Pons (tissue), 1 donor: ENCODE measurements at regions not wholly inside any gene's neighbourhood (a gene's known extent, or its start where the extent isn't known, plus 50 kb on each side); places are given as distances from the start of the nearest gene placed in this dataset.
A peak's percentile ranks its signal among the peaks of the same experiment; 100 is the strongest.
"Not testable (repeated sequence)": the region's sequence is repeated elsewhere in the genome, so short reads cannot be mapped to it uniquely, and the experiment has no call there.

ENCODE experiments used
- DNase-seq: peaks from one replicate; pipeline ENCODE4 v3.0.0-alpha.2; 2016; ENCODE audit warnings: low spot score

DNA sequence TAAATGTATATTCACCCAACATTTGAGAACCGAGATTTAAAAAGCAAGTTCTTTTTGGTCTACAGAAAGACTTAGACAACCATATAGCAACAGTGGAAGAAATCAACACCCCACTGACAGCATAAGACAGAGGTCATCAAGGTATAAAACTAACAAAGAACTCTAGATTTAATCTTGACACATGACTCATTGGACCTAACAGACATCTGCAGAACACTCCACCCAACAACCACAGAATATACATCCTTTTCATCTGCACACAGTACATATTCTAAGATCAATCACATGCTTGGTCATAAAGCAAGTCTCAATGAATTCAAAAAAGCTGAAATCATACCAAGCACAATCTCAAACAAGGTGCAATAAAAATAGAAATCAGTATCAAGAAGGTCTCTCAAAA, 65.8 kb downstream of the SPIN4 start:
- no peak for DNase-seq

GRCh38 chrX:63284659-63285058, 66.5 kb downstream of the SPIN4 start:
- DNase-seq = no peak

- DNase-seq = no peak
Measured at GRCh38 chrX:63283348-63283747, 67.8 kb downstream of the SPIN4 start.

DNA sequence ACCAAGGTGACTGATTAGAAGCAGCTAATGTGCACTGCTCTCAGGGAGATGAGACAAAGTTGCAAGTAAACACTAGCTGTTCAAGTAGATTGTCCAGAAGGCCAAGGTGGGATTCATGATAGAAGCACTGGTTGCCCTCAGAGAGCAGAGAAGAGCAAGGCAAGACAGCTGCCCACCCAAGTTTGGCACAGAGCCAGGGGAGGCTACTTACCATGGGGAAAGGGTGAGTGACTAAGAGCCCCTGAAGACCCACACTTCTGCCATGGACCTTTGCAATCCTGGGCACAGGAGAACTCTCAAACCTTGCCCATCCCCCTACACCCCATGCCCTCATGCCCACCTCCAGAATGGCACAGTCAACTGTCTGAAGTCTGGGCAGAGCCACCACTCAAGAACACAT, 68.3 kb downstream of the SPIN4 start:
- no peak for DNase-seq

GRCh38 chrX:63282077-63282476, 69.1 kb downstream of the SPIN4 start:
- DNase-seq = no peak

- DNase-seq = no peak
Measured at GRCh38 chrX:63281465-63281864, 69.7 kb downstream of the SPIN4 start.

- not testable (repeated sequence) for DNase-seq
Measured at GRCh38 chrX:63277394-63277793, 73.7 kb downstream of the SPIN4 start.

DNA sequence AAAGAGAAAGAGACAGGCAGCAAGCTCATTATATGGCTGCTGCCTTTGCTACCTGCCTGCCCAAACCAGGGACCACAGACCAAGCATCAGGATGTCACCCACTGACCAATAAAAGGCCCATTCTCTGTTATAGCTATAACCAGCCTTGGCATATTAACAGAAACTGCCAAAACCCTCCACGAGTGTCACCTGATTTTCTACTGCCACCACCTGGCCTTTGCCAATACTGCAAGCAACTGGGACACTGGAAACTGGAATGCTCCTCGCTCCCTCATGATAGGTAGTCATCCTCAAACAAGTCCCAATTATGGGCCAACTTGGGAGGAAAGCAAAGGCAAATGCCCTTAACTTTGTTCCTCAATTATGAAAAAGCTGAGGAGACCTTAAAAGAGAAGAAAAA, 76.0 kb downstream of the SPIN4 start:
- DNase-seq = peak; percentile 26

GRCh38 chrX:63270873-63271272, 80.3 kb downstream of the SPIN4 start:
- DNase-seq = no peak

- no peak for DNase-seq
Measured at GRCh38 chrX:63258144-63258543, 93.0 kb downstream of the SPIN4 start.

- peak; percentile 67 for DNase-seq
Measured at GRCh38 chrX:63250253-63250868, 100.8 kb downstream of the SPIN4 start.

DNA sequence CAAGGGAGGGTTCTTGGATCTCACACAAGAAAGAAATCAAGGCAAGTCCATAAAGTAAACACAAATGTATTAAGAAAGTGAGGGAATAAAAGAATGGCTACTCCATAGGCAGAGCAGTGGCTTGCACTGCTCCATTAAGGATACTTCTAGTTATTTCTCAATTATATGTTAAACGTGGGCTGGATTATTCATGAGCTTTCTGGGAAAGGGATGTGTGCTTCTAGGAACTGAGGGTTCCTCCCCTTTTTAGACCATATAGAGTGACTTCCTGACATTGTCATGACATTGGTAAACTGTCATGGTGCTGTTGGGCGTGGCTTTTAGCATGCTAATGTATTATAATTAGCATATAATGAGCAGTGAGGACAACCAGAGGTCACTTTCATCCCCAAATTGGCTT, 108.4 kb downstream of the SPIN4 start:
- DNase-seq = not testable (repeated sequence)

GRCh38 chrX:63235963-63236362, 115.2 kb downstream of the SPIN4 start:
- DNase-seq = not testable (repeated sequence)

- not testable (repeated sequence) for DNase-seq
Measured at GRCh38 chrX:63233013-63233412, 118.1 kb downstream of the SPIN4 start.

DNA sequence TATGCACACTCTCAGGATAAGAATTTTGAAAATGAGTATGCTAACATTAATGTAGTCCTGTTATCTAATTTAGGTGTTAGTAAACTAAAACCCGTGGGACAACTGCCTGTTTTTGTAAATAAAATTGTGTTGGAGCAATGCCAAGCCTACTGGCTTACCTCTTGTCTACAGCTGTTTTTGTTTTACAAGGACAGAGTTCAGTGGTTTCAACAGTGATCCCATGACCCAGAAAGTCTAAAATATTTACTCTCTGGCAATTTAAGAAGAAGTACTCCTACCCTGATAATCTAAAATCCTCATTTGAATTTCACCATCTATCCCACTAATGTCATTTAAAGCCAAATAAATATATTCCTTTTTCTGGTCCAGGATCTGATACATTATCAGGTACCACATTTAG, 132.9 kb downstream of the SPIN4 start:
- not testable (repeated sequence) for DNase-seq

- DNase-seq = not testable (repeated sequence)
Measured at GRCh38 chrX:63217549-63217948, 133.6 kb downstream of the SPIN4 start.

GRCh38 chrX:63209645-63210044, 141.5 kb downstream of the SPIN4 start:
- DNase-seq = not testable (repeated sequence)

DNA sequence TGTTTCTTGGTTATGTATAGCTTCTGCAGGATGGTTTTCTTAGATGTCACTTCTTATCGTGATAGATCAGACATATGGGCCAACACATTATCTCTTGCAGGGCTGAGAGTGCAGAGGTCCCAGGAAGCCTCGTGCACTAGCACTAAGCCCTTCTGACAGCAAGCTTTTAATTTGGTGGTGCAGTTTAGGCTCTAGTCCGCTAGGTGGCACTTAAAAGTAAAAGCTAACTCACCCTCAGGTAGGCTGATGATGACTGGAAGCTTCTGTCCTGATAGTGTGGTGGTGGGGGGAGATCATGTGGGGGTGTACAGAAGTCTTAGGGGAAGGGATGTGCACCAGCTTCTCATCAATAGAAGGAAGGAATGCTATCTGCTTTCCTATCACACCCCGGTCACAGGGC, 142.0 kb downstream of the SPIN4 start:
- not testable (repeated sequence) for DNase-seq

- DNase-seq = not testable (repeated sequence)
Measured at GRCh38 chrX:63204266-63205074, 146.7 kb downstream of the SPIN4 start.

- DNase-seq = not testable (repeated sequence)
Measured at GRCh38 chrX:63201987-63202386, 149.1 kb downstream of the SPIN4 start.

GRCh38 chrX:63198693-63199092, 152.4 kb downstream of the SPIN4 start:
- not testable (repeated sequence) for DNase-seq

DNA sequence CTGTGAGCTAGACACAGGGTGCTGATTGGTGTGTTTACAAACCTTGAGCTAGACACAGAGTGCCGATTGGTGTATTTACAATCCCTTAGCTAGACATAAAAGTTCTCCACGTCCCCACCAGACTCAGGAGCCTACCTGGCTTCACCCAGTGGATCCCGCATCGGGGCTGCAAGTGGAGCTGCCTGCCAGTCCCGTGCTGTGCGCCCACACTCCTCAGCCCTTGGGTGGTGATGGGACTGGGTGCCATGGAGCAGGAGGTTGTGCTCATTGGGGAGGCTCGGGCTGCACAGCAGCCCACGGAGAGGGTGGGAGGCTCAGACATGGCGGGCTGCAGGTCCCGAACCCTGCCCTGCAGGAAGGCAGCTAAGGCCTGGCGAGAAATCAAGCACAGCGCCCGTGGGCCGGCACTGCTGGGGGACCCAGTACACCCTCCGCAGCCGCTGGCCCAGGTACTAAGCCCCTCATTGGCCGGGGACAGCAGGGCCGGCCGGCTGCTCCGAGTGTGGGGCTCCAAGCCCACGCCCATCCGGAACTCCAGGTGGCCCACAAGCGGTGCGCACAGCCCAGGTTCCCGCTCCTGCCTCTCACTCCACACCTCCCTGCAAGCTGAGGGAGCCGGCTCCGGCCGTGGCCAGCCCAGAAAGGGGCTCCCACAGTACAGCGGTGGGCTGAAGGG, 158.6 kb downstream of the SPIN4 start:
- not testable (repeated sequence) for DNase-seq

GRCh38 chrX:63186137-63186536, 165.0 kb downstream of the SPIN4 start:
- DNase-seq = no peak
